HG03066 (cell line): ENCODE measurements at regions not wholly inside any gene's neighbourhood (a gene's known extent, or its start where the extent isn't known, plus 50 kb on each side); places are given as distances from the start of the nearest gene placed in this dataset.

Source experiments
- ATAC-seq: cut with Tn5 transposase; IDR thresholded peaks from one replicate; pipeline ENCODE4 v1.9.1; 2021; ENCODE audit warnings: low read depth; ENCODE audit not compliant: unreplicated experiment

DNA sequence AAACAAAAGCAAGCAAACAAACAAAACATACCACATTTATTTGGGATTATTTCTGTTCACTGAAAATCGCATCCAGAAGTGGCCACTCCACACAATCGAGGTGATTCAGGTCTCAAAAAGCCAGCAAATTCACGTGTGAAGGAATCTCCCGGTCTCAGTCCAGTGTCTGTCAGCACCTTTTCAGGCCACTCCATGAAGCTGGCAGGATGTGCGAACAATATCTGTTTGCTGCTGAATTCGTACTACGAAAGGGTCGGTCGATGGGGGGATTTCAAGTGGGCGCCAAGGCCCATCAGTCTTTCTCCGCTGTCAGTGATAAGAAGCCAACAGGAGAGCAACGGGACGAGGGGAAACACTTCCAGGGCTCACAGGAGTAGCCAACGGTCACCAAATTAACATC is 505.1 kb downstream of the IRX1 start:
- no peak for ATAC-seq

- ATAC-seq = no peak
Observed at GRCh38 chr5:4101189-4101588, 505.6 kb downstream of the IRX1 start.

DNA sequence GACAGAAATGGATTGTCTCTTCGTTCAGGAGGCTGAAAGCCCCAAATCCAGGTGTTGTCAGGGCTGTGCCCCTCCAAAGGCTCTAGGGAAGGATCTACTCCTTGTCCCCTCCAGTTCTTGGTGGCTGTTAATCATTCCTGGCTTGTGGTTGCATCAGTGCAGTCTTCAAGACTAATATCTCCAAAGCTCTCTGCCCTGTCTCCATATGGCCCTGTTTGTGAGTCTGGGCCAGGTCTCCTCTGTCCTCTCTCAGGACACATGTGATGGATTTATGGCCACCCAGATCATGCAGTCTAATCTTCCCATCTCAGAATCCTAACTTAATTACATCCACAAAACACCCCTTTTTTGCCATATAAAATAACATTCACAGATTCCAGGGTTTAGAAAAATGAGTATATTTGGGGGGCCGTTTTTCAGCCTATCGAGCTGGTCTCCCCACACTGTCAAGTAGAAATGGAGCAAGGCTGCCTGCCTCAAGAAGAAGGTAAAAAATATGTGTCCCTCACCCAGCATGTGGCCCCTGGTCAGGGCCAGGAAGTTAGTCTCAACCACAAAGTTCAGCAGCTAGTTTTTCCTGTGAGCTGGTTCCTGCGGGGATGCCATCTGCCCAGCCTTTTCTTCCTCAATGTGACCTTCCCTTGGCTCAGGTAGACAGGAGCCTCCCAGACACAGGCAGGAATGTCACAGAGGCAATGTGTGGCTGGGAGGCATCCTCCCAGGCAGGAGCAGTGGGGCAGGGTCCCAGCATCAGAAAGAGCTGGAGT is 509.4 kb downstream of the IRX1 start:
- ATAC-seq = no peak

GRCh38 chr5:4108690-4109089 is 513.1 kb downstream of the IRX1 start:
- ATAC-seq = no peak

DNA sequence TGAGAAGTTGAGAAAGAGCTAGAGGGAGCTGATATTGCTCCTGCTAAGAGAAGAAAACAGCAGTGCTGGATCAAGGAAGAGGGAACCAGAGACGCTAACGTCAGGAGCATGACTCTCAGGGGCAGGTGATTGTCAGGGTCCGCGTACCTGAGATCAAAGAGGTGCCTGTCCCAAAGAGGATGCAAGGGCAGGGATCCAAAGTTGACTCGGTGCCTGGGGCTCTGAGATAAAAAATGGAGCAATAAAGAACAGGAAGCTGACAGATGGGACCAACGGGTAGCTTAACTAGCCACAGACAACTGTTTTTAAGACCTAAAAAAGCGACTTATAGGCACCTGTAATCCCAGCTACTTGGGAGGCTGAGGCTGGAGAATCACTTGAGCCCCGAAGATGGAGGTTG is 517.8 kb downstream of the IRX1 start:
- ATAC-seq = no peak

DNA sequence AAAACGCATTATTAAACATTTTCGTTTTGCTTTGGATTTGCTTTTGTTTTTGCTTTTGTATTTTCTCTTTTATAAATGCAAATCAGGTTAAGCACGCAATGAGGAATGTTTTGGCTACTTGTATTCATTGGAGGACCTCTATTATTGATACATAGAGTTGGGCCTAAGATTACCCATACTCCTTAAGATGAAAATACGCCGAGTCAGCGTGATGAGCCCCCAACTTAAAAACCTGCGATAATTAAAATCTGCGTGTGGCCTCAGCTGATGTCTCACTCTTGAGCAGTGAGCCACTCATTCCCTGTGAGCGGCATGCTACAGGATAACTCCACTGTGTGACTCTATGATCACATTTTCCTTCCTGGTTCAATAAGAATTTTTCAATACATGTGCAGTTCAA is 518.3 kb downstream of the IRX1 start:
- ATAC-seq = no peak

GRCh38 chr5:4114452-4114851 is 518.8 kb downstream of the IRX1 start:
- no peak for ATAC-seq

DNA sequence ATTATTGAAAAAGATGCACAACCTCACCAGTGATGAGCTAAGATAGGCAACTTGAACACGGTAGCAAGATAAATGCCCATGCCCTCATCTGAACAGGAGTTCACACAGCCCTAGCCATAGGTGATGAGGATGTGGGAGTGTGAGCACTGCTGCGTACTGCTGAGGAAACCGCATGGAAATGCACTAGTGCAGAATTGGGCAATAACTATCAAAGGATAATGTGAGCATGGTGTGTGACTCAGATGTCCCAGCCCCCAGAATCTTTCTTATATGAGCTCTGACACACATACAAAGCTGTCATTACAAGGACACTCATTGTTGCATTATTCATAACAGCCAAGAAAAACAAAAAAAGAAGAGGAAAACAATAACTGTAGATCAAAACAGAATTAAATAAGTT is 521.2 kb downstream of the IRX1 start:
- no peak for ATAC-seq

GRCh38 chr5:4124221-4124970 is 528.8 kb downstream of the IRX1 start:
- ATAC-seq = no peak

DNA sequence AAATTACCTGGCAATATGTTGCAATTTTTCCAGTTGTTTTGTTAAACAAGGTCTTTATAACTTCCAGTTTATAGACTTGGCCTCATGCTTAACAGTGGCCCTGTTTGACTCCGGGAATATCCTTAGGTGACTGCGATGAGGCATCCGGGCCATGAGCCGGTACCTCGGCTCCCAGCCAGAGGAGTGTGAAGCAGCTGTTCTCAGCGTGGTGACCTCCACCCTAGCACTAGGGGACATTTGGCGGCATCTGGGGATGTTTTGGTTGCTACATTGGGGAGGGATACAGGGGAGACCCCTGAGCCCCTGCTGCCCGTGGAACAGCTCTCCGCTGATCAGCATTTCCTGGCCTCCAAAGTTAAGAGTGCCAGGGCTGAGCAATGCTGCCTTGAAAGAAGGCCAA is 533.4 kb downstream of the IRX1 start:
- ATAC-seq = no peak

DNA sequence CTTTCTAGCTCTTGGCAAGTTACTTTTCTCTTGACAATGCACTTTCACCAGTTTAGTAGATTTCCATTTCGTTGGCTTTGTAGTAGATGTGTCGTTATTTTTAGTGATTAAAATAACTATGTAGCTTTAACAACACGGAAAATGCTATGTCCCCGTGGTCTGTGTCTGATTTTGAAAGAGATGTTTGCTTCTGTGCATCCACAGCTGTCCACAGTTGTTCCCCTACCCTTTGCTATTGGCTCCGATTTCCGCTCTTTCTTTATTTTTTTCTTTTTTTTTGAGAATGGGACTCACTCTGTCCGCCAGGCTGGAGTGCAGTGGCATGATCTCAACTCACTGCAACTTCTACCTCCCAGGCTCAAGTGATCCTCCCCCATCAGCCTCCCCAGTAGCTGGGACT is 533.9 kb downstream of the IRX1 start:
- no peak for ATAC-seq

DNA sequence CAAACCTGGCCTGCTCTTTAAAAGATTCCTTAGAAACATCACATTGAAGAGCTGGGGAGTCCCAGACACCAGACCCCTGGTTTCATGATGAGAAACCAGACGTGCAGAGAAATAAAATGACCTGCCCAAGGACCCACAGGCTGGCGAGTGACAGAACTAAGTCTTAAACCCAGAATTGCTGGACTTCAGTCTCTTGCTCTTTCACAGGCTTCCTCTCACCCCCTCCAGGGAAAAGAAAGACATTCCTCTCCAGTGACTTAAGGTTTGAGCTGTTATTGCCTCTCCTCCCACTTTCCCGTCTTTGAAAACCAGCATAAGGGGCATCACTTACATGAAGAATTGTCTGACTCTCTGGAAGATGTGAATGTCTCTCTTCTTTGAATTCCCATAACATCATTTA is 535.2 kb downstream of the IRX1 start:
- ATAC-seq = no peak

DNA sequence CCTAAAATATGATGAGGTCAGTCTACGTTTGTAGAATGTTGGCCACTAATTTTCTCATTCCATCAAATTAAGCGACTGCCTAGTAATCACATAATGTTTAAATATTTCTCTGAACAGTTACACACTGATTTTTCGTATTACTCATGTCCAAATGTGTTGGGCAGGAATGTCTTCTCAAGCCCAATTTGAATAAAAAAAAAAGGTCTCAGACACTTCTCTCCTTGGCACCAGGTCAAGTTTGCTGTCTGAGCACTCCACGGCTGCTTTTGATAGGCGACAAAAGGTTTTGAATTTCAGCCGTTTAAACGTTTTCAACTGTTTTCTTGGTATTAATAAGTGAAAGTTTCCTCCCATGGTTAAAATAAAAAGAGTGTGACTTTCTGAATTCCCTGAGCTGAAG is 542.1 kb downstream of the IRX1 start:
- ATAC-seq = no peak

- no peak for ATAC-seq
Observed at GRCh38 chr5:4142842-4143241, 547.2 kb downstream of the IRX1 start.

GRCh38 chr5:4144411-4145007 is 548.9 kb downstream of the IRX1 start:
- no peak for ATAC-seq

- ATAC-seq = no peak
Observed at GRCh38 chr5:4145511-4145910, 549.9 kb downstream of the IRX1 start.

DNA sequence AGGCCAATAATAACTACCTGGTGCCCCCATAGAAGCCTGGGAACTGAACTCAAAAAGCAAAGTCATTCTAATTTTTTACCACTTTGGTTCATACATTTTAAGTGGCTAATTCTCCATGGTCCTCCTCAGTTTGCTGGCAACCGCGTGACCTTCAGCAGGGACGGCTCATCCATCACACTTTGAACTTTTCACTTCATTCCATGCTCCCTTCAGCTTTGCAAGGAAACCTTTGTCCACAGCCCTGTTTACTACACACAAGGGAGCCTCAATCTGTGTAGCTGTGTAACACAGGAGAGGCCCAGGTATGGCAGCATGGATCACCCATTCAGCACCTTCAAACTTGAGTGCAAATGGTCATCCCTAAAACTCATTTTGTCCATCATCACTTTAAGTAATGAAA is 552.4 kb downstream of the IRX1 start:
- no peak for ATAC-seq

DNA sequence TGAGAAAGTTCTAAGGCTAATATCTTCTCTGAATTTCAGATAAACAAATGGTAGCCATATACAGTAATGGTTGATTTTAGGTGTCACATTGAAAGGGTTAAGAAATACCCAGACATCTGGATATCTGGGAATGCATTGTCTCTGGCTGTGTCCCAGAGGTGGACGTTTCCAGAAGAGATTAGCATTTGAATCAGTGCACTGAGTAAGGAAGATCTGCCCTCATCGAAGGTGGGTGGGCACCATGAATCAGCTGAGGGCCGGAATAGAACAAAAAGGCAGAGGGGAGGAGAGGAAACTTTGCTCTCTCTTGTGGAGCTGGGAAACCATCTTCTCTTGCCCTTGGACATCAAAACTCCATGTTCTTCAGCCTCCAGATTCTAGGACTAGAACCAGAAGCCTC is 554.4 kb downstream of the IRX1 start:
- ATAC-seq = no peak

DNA sequence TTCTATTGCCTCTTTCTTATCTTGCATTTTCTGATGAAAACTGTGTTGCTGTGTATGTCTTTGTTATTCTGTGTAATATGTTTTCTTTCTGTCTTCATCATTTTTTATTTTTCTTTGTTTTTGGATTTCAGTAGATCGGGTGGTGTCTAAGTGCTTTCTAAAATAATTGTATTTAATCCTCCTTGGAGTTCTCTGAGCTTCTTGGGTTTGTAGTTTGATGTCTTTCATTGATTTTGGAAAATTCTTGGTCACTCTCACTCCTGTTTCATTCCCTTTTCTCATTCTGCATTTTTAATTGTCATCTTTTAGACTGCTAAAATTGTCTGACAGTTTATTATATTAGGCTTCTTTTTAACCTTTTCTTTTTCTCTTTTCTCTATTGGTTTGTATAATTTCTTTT is 560.5 kb downstream of the IRX1 start:
- no peak for ATAC-seq

DNA sequence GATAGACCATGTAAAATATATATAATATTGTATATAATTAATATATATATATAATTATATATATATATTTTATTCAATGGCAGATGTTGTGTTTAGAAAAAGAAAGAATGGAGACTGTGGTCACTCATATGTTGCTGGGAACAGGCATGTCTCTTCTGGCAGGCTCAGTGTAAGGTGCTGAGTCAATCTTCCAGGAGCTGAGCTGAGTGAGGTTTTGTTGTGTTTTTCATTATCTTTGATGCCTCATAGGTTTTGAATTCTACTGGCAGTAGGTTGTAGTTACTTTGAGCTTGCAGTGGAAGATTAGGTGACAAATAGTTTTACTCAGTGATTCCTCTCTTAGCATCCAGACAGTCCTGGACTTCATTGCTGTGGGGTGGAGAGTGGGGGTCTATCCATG is 561.3 kb downstream of the IRX1 start:
- ATAC-seq = no peak

- no peak for ATAC-seq
Observed at GRCh38 chr5:4158750-4159447, 563.3 kb downstream of the IRX1 start.
